Breast epithelium (tissue), 3 donors: ENCODE measurements at regions not wholly inside any gene's neighbourhood (a gene's known extent, or its start where the extent isn't known, plus 50 kb on each side); places are given as distances from the start of the nearest gene placed in this dataset.

Experiments used
- POLR2A ChIP-seq: fragments of 450-650 bp; IDR thresholded peaks from one replicate; pipeline ENCODE4 v1.6.1; 2016; ENCODE audit warnings: antibody characterized with exemption, mild to moderate bottlenecking, moderate library complexity
- POLR2AphosphoS5 ChIP-seq, 3 donors: sonication (generic); formaldehyde crosslinking; IDR thresholded peaks; one replicate each; pipeline ENCODE4 v1.6.1; 2017; ENCODE audit warnings: antibody characterized with exemption in 3 of 3
- TF ChIP-seq, protein P1 (sequence below), 3 donors: fragments of 450-650 bp; IDR thresholded peaks; one replicate each; pipeline ENCODE4 v1.5.1; 2016 to 2017; ENCODE audit warnings: antibody characterized with exemption in 3 of 3, mild to moderate bottlenecking in 3 of 3, moderate library complexity in 3 of 3

DNA sequence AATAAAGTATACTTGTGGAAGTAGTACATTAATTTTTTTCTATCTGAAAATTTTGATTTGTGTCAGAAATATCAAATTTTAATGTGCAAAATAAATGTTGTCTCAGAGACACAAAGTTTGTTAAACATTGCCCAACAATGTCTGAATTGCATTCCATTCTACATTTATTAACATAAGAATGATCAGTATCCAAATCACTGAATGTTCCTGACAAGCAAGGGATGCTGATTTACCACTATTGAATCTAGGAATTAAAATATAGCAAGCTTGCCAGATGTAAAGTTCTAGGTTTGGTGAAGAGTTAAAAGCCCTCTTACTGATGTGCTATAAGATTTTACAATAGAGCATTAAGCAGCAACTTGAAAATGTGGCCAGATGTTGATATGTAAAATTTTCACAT, 489.2 kb upstream of the CTSO start:
- TF ChIP-seq POLR2A (no peak), POLR2AphosphoS5 (IDR thresholded peaks at IDR 0.05) (no peak)
- TF ChIP-seq, protein P1, sequence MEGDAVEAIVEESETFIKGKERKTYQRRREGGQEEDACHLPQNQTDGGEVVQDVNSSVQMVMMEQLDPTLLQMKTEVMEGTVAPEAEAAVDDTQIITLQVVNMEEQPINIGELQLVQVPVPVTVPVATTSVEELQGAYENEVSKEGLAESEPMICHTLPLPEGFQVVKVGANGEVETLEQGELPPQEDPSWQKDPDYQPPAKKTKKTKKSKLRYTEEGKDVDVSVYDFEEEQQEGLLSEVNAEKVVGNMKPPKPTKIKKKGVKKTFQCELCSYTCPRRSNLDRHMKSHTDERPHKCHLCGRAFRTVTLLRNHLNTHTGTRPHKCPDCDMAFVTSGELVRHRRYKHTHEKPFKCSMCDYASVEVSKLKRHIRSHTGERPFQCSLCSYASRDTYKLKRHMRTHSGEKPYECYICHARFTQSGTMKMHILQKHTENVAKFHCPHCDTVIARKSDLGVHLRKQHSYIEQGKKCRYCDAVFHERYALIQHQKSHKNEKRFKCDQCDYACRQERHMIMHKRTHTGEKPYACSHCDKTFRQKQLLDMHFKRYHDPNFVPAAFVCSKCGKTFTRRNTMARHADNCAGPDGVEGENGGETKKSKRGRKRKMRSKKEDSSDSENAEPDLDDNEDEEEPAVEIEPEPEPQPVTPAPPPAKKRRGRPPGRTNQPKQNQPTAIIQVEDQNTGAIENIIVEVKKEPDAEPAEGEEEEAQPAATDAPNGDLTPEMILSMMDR (IDR thresholded peaks at IDR 0.05), result no peak
